Mucosa of gallbladder (tissue), 1 donor: ENCODE measurements at regions not wholly inside any gene's neighbourhood (a gene's known extent, or its start where the extent isn't known, plus 50 kb on each side); places are given as distances from the start of the nearest gene placed in this dataset.

ENCODE experiments used
- DNase-seq: peaks from one replicate; pipeline ENCODE4 v3.0.0-alpha.2; 2020; ENCODE audit warnings: low spot score
- donor health status: DM: no; HTN: no; CAD: no.

GRCh38 chr13:73937441-73937840 is 196.8 kb downstream of the KLF12 start:
- DNase-seq, result no peak

DNA sequence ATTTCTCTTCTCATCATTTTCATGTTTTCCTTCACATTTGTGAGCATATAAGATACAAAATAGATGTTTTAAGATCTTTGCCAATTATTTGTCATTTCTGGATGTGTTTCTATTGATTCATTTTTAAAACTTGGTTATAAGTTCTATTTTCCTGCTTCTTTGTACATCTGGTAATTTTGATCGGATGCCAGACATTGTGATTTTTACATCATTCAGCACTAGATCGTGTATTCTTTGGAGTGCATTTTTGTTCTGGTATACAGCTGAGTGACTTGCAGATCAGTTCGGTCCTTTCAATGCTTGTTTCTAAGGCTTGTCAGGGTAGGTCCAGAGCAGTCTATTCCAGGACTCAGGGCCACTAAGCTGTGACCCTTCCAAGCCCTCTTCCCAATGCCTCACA is 198.2 kb downstream of the KLF12 start:
- no peak for DNase-seq

DNA sequence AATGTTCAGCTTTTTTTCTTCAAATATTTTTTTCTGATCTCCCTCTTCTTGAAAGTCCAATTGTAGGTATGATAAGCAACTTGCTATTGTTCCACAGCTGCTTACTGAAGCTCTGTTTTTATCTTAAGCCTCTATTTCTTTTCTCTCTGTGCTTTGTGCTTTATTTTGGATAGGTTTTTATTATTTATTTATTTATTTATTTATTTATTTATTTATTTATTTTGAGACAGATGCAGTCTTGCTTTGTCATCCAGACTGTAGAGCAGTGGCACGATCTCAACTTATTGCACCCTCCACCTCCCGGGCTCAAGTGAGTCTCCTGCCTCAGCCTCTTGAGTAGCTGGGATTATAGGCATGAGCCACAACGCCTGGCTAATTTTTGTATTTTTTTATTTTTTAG is 199.4 kb downstream of the KLF12 start:
- DNase-seq, result no peak

- no peak for DNase-seq
Measured at GRCh38 chr13:73934215-73934641, 200.0 kb downstream of the KLF12 start.

- DNase-seq, result no peak
Measured at GRCh38 chr13:73933795-73934194, 200.4 kb downstream of the KLF12 start.

DNA sequence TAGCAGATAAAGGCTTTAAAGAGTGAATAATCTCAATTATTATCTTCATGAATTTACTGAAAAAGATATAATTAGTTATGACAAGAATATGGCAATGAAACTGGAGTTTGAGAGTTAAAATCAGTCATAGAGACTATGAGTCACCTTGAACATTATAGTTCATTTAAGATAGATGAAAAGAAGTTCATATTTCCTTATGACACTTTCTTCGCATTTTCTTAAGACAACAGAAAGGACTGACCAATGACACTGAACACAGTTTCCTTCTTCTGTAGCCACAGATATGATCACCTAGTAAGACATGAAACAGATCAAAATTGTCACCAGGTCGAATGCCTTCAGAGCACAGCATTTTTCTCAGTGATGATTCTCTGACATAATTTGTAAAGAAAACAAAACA is 202.1 kb downstream of the KLF12 start:
- no peak for DNase-seq

DNA sequence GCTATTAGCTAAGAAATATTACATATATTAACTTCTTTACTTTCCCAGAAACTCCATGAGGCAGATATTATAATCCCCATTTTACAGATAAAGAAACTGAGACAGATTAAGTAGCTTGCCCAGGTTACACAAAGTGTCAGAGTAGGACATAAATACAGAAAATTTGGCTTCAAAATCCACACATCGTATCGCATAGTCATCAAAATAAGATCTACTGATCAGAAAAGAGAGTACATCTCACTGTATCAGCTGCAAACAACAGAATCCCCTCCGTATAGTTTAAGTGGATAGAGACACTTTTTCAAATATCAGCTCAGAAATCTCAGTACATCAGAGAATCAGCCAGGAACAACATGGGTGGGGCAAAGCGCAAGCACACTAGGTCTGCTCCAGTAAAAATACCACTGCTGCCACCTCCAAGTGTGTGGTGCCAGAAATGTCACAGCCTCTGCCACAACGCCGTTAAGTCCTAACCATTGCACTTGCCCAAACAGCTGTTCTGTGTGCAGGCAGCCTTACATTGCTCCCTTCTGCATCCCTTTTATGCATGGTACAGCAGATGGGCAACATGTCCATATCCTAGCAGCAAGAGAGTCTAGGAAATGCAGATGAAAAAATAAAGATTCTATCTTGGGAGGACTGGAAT is 204.8 kb downstream of the KLF12 start:
- no peak for DNase-seq

GRCh38 chr13:73924607-73925006 is 209.6 kb downstream of the KLF12 start:
- no peak for DNase-seq

DNA sequence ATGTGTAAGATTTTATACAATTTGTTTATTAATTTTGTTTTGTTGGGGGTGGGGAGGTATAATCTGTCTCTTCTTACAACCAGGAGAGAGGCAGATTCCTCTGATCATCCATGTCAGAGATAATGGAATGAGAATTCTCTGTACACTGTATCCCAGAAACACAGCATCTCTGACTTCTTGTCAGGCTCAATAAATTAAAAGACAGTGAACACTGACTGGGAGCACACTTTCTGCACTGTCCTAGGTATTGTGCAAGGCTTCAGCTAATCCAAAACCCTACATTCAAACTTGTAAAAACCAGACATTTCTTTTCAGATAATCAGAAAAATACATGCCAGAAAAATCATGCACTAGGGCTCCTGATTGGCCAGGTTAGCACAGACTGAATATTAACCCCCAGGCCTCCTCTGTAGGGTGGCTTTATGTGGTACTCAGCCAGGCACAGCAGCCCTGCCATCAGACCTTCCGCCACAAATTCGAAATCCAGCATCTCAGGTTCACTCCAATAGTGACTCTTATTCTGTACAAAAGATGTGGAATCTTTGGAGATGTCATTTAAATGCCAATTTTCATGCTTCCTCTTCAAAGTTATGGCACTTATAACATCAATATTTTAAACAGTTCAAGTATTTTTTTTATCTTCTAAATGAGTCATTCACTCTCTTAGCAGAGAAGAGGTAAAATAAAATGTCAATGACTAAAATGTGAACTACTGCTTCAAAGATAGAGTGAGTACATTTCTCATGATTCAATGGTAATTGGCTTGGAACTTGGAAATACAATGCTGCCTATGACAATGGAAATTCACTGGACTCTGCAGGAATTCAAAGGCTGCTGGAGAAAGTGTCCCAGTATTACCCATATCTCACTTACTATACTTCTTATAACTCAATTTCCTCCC is 211.5 kb downstream of the KLF12 start:
- DNase-seq, result no peak

DNA sequence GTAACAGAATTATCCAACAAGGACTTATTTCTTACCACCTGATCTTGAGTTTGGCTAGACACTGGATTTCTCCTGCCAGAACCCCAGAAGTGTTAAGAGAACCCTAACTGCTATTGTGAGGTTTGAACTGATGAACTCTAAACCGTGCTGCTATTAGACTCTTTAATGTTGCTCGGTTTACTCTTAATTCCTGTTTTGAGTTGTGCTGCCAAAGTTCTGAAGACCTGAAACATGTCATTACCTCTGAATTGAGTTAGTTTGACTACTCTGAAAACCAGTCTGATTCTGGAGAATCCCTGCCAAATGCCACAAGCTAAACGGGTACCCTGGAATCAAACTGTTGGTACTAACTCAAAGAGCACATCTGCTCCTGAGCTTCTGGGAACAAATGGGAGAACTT is 215.5 kb downstream of the KLF12 start:
- no peak for DNase-seq

DNA sequence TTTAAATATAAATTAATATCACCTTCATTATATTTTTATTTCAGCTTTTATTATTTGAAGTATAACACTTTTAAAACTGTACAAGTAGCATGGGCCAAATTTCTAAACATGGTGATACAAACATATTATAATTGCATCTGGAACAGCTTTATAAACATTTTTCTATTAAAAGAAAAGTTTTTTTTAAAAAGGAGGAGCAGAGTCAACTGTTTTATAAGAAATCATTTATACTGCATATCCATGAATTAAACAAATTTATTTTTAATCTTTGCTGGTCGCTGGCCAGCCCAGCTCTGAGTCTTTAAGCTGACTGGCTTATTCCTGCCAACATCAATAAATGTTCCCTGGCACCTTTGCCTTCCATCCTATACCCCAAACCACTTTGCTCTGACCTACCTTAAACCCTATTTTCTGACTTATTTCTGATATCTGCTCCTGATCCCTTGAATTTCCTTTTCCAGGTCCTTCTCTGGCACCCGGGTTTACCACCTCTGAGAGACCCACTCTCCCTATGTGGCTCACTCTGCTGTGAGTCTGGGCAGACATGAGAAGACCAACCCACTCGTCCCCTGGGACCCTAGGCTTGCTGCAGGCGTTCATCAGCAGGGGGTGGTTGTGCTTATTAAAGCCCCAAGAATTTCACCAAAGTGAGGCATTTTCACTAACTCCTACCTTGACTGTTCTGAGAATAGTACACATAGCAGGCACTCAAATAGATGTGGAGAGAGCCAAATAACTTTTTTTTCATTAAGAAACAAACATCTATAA is 220.3 kb downstream of the KLF12 start:
- no peak for DNase-seq

GRCh38 chr13:73913079-73913740 is 221.0 kb downstream of the KLF12 start:
- DNase-seq, result no peak

- no peak for DNase-seq
Measured at GRCh38 chr13:73911361-73911760, 222.8 kb downstream of the KLF12 start.

DNA sequence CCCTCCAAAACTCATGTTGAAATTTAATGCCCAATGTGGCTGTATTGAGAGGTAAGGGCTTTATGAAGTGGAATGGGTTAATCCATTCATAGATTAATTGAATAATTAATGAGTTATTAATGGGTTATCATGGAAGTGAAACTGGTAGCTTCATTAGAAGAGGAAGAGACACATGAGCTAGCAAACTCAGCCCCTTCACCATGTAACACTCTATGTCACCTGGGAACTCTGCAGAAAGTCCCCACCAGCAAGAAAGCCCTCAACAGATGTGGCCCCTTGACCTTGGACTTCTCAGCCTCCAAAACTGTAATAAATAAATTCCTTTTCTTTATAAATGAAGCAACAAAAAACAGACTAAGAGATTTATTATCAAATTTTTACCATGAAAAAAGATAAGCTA is 223.5 kb downstream of the KLF12 start:
- no peak for DNase-seq

DNA sequence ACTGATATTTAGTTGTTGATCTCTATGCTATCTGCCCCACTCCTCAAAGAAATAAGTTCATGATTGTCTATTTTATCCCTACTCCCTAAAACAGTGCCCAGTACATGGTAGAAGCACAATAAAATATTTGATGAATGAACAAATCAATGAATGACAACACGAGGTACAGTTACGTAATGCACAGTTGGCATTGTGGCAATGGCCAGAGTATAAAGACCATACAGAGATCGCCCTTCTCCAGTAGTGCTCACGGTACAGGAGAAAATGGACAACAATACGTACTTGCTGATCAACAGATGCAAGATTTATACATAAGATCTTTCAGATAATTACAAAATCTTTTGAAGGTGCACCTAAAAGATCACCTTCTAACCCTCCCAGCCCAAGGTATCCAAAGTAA is 225.4 kb downstream of the KLF12 start:
- DNase-seq, result no peak

DNA sequence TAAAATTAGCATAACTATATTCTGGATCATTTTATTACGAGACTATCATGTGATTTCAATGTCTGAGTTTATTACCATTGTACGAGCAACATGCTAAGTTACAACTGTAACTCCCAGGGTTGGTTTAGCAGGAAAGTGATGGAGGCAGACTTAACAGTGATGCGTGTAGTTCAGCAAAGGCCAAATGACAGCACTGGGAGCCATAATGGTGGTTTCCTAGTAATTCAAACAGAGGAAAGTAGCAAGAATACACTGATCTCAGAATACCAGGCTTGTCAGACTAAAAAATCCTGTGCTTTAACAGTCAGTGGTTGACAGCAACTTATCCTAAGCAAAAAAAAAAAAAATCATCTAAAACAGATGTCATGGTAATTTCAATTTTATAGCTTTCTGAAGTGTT is 229.6 kb downstream of the KLF12 start:
- no peak for DNase-seq

GRCh38 chr13:73903561-73903960 is 230.6 kb downstream of the KLF12 start:
- DNase-seq, result no peak

DNA sequence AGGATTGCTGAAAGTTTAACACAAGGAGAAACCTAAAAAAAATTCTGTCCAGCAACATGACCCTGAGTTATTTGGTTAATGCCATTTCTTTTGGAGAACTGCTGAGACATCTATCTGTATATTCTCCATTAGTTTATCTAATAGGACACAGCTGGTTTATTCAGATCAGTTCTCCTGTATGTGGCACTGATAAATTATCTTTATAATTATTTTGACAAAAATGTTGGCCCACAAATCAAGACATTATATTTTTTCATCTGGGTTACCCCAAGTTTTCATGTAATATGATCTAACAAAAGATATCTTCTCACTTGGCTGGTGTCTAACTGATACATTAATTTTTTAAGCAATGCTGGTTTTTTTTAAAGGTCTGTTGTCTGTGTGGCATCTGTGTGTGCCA is 231.4 kb downstream of the KLF12 start:
- no peak for DNase-seq

DNA sequence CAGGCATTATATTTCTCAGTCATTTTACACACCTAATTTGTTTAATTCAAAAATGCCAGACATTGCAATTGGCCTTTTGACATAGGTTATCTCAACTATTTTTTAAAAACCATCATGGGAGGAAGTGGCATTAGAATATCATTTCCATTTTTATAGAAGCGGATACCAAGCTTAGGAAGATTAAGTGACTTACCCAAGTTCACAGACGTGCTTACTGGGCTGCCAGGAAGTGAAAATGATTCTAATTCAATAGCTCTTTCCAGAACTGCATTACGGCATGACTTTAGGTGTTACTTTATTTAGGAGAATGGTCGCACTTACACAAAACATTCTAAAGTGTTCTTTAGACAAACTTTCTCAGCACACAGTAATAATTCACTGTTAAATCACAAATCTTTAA is 231.9 kb downstream of the KLF12 start:
- DNase-seq, result no peak

- DNase-seq, result no peak
Measured at GRCh38 chr13:73901324-73902068, 232.7 kb downstream of the KLF12 start.

DNA sequence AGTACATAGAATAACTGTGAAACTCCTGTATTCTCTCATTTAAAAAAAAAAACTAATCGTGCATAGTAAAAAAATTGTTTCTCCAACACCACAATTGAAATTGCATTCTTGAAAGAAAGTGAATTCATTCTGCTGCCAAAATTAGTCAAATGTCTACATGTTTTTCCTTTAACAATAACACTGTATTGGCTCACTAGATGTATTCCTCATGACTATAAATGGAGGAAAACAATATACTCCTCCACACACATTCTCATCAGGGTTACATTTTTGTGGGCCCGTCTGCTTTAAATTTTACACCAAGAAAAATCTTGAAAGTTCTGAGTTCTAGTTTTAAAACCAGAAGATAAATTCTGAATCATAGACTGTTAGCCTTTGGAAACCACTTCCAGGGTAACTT is 233.6 kb downstream of the KLF12 start:
- DNase-seq, result no peak
